Right cardiac atrium (tissue), 5 donors: ENCODE measurements at regions not wholly inside any gene's neighbourhood (a gene's known extent, or its start where the extent isn't known, plus 50 kb on each side); places are given as distances from the start of the nearest gene placed in this dataset.

Source experiments
- ATAC-seq, 2 donors: fragments of 200-7000 bp; cut with Tn5 transposase; one replicate each; pipeline versions ENCODE4 v1.8.0 to v1.9.1; 2020; ENCODE audit warnings: moderate library complexity in 2 of 2, mild to moderate bottlenecking in 1 of 2
- DNase-seq, 3 donors: peaks; one replicate each; pipeline ENCODE4 v3.0.0-alpha.2; 2020
- H3K27ac ChIP-seq: one replicate; pipeline ENCODE4 v1.5.1; 2013; ENCODE audit warnings: mild to moderate bottlenecking, low read length, control low read depth, moderate library complexity
- H3K27me3 ChIP-seq: one replicate; pipeline ENCODE4 v1.6.1; 2013; ENCODE audit not compliant: control insufficient read depth, insufficient read depth
- H3K4me1 ChIP-seq: one replicate; pipeline ENCODE4 v1.6.1; 2013; ENCODE audit warnings: low read length; ENCODE audit not compliant: control insufficient read depth, insufficient read depth
- H3K4me3 ChIP-seq: one replicate; pipeline ENCODE4 v1.5.1; 2013; ENCODE audit warnings: low read length, control low read depth
- H3K9me3 ChIP-seq: one replicate; pipeline ENCODE4 v1.6.1; 2013; ENCODE audit warnings: low read length; ENCODE audit not compliant: control insufficient read depth
- WGBS: extraction: QIAGEN DNeasy Blood & Tissue Kit; methylation state at CpG from one replicate; pipeline ENCODE4 v1.1.7; 2013; 5-methylcytosine and 5-hydroxymethylcytosine counted together
- intact Hi-C, 4 donors: fragments of 100-400 bp; cut with DNase I; formaldehyde crosslinking; loops; one replicate each; pipeline versions ENCODE4 v1.11.0 to v1.14.0; 2022 to 2023
- donor health status: healthy with polysubstance abuse.
- donor health status: DM: no; HTN: yes; CAD: no.
- donor health status: DM: no; HTN: no; CAD: no.
- donor health status: DM: no; HTN: yes; CAD: no; lungs with severe emphysema.
- donor health status: DM: yes; HTN: yes; CAD: no.

DNA sequence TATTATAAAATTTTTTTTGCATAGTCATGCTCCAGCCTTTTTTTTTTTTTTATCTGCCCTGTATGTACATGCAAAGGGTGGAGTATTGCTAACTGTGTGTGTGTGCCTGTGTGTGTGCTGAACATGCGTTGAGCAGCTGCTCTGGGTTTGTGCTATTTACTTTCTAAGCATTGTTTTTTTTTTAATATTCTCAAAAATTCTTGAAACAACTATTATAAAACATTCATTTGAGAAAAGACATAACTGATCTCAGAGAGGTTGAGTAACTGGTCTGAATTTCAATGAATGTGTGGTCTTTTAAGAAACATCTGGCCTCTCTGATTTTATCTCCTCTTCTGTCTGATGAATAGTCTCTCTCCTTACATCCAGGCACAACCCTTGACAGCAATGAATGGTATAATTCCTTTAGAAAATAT is 366.0 kb upstream of the SLC14A2 start:
- ATAC-seq = no peak
- Histone ChIP-seq H3K27me3 (no peaks in the 10 kb centered on the region), H3K9me3 (no peaks in the 10 kb centered on the region), H3K4me3 (no peak overlapping the region), H3K4me1 (peaks cover 8% of the 10 kb centered on the region), H3K27ac (peak overlapping the region; percentile 57)
- DNase-seq = peak in 1 of 3 donors; percentile 12
- 66% methylated on average over 1 of the region's 1 CpG for WGBS
- intact Hi-C loops = loop anchor here in 2 of 4 donors (10.0 kb wide), 2 partner anchors 74 to 76 kb away; no protein-coding TSS in a partner anchor

DNA sequence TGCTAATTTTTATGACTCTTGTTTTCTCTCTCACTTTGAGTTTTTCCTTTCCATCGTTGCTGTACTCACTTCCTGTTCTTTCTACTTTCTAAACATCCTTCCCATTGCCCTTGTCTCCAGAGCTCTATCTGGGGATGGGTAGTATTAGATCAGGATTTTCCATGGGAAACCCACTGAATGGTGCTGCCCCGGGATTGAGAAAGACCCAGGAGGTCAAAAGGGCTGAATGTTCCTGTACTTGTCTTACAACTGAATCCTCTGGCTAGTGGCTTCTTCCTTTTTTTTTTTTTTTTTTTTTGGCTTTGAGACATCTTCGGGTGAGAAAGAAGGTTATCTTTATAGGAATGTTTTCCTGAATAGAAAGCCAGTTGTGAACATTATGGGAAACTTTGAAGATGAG is 364.8 kb upstream of the SLC14A2 start:
- H3K9me3 ChIP-seq = no peaks in the 10 kb centered on the region
- H3K4me1 ChIP-seq = peaks cover 8% of the 10 kb centered on the region
- peak in 1 of 2 donors; percentile 35 for ATAC-seq
- no peaks in the 10 kb centered on the region for H3K27me3 ChIP-seq
- no peak overlapping the region for H3K4me3 ChIP-seq
- 40% methylated on average over 3 of the region's 3 CpGs for WGBS
- H3K27ac ChIP-seq = no peak overlapping the region
- intact Hi-C loops = loop anchor here in 1 of 4 donors (10.0 kb wide), 1 partner anchor 364 kb away; the partner anchor contains the start of gene SLC14A2
- DNase-seq = peak in 2 of 3 donors; percentile 21 to 28

DNA sequence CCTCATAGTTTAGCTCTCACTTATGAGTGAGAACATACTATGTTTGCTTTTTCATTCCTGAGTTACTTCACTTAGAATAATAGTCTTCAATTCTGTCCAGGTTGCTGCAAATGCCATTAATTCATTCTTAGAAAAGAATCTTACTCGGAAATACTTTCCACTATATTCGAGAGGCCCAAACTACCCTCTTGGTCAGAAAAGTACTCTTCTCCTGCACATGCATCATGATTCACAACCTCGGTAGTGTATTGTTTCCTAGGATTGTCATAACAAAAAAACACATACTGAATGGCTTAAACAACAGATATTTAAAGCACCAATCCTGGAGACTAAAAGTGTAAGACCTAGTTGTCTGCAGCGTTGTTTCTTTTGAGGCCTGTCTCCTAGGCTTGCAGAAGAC is 364.0 kb upstream of the SLC14A2 start:
- Histone ChIP-seq H3K4me1 (peaks cover 8% of the 10 kb centered on the region), H3K4me3 (no peak overlapping the region), H3K9me3 (no peaks in the 10 kb centered on the region), H3K27ac (no peak overlapping the region), H3K27me3 (no peaks in the 10 kb centered on the region)
- intact Hi-C loops = loop anchor here in 1 of 4 donors (10.0 kb wide), 1 partner anchor 364 kb away; the partner anchor contains the start of gene SLC14A2
- ATAC-seq (no peak), DNase-seq (no peak)
- WGBS = 91% methylated on average over 4 of the region's 4 CpGs

DNA sequence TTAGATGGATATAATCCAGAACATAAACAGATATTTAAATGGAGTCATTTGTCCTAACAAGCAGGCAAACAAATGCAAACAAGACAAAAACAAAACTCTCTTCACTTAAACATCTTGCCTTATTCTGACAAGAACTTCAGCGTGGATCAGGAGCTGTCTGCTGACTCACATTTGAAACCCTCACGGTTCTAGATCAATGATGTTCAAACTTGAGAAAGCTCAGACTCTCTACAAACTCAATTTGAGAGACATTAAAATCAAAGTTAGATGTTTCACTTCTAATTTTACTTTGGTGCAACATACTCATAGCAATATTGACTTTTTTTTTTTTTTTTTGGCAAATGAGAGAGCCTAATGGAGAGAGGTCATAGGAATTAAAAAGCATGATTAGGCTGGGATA is 362.8 kb upstream of the SLC14A2 start:
- Histone ChIP-seq H3K4me3 (no peak overlapping the region), H3K27me3 (no peaks in the 10 kb centered on the region), H3K9me3 (no peaks in the 10 kb centered on the region), H3K27ac (no peak overlapping the region), H3K4me1 (peaks cover 8% of the 10 kb centered on the region)
- DNase-seq (no peak), ATAC-seq (no peak)
- intact Hi-C loops = loop anchor here in 1 of 4 donors (10.0 kb wide), 1 partner anchor 362 kb away; the partner anchor contains the start of gene SLC14A2
- WGBS = 94% methylated on average over 2 of the region's 2 CpGs

DNA sequence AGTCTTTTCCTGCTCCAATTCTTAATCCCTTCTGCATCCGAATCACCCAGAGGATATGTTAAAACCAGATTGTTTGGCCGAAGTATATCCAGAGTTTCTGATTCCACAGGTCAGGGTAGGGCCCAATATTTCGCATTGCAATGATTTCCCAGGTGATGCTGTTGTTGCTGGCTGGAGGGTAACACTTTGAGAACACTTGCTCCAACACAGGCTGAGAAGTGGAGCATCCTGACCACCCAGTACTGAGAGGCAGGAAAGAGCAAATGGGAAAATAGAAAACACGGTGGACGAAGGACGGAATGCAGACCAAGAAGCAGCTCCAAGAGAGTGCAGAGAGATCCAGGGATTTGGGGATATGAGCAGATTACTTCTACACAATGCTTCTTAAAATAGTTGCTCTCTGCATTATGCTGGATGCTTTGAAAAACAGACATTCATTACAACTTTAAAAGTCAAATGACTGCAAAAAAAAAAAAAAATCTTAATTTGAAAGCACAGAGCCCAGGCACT is 362.2 kb upstream of the SLC14A2 start:
- H3K9me3 ChIP-seq = no peaks in the 10 kb centered on the region
- H3K27me3 ChIP-seq = no peaks in the 10 kb centered on the region
- DNase-seq = no peak
- H3K27ac ChIP-seq = no peak overlapping the region
- WGBS = 69% methylated on average over 6 of the region's 6 CpGs
- intact Hi-C loops = loop anchor here in 1 of 4 donors (10.0 kb wide), 1 partner anchor 362 kb away; the partner anchor contains the start of gene SLC14A2
- no peak for ATAC-seq
- peaks cover 8% of the 10 kb centered on the region for H3K4me1 ChIP-seq
- no peak overlapping the region for H3K4me3 ChIP-seq

DNA sequence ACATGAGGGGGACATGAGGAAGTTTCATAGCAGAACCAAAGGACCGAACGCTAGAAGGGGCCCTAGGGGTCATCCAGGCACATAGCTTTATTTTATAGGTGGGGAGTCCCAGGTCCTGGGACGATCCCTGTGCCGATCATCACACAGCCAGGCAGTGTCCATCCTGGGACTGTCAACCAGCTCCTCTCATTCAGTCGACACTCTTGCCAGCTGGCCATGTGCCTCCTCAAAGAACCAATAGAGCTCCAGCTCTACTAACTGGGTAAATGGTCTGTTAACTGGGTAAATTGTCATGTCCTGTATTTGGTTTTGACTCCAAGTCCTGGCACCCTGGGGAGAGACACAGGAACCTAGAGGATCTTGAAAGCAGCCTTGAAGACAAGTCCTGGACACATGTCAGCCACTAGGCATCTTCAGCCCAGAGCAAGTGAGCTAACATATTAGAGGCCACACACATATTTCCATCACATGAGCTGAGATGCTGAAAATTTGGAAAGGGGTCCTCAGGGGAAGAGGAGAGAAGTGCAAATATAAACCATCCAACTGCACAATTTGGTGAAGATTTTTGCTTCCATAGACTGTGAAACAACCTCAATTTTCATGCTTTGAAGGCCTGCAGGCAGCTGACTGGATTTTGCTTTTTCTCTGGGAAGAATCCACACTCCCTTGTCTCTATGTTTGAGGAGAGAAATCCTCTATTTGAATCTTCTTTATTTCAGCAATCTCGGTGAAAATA is 361.1 kb upstream of the SLC14A2 start:
- H3K4me1 ChIP-seq = peaks cover 3% of the 10 kb centered on the region
- peak; percentile 50 to 71 (median 68) for DNase-seq

DNA sequence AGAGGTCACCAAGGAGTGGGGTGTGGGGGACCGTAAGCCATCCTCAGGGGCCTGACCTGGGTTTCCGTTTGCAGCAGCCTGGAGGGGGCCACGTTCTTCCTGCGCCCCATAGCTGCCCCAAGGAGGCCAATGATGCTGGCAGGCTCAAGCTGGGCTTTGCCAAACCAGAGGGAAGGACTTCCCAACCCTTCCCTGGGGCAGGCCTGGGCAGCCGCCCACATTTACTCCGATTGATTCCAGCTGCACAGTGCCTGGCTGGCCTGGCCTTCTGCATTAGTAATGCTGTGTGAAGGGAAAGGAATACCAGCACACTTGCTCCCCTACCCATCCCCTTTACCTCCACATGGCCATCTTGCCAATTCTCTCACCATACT is 360.6 kb upstream of the SLC14A2 start:
- 59% methylated on average over 6 of the region's 6 CpGs for WGBS
- Histone ChIP-seq H3K27me3 (no peaks in the 10 kb centered on the region), H3K9me3 (no peaks in the 10 kb centered on the region), H3K4me1 (peaks cover under 1% of the 10 kb centered on the region), H3K4me3 (no peak overlapping the region), H3K27ac (peak overlapping the region; percentile 63)
- DNase-seq (peak; percentile 86 to 93 (median 93)), ATAC-seq (peak; percentile 89 to 95)
- intact Hi-C loops = loop anchor here in 1 of 4 donors (10.0 kb wide), 1 partner anchor 360 kb away; the partner anchor contains the start of gene SLC14A2

More for the DNA sequence above, 361.1 kb upstream of the SLC14A2 start:
- peak in 1 of 2 donors; percentile 10 for ATAC-seq
- WGBS = 66% methylated on average over 6 of the region's 6 CpGs
- H3K9me3 ChIP-seq = no peaks in the 10 kb centered on the region
- peak overlapping the region; percentile 61 for H3K27ac ChIP-seq
- H3K27me3 ChIP-seq = no peaks in the 10 kb centered on the region
- intact Hi-C loops = loop anchor here in 1 of 4 donors (10.0 kb wide), 1 partner anchor 361 kb away; the partner anchor contains the start of gene SLC14A2
- H3K4me3 ChIP-seq = no peak overlapping the region

DNA sequence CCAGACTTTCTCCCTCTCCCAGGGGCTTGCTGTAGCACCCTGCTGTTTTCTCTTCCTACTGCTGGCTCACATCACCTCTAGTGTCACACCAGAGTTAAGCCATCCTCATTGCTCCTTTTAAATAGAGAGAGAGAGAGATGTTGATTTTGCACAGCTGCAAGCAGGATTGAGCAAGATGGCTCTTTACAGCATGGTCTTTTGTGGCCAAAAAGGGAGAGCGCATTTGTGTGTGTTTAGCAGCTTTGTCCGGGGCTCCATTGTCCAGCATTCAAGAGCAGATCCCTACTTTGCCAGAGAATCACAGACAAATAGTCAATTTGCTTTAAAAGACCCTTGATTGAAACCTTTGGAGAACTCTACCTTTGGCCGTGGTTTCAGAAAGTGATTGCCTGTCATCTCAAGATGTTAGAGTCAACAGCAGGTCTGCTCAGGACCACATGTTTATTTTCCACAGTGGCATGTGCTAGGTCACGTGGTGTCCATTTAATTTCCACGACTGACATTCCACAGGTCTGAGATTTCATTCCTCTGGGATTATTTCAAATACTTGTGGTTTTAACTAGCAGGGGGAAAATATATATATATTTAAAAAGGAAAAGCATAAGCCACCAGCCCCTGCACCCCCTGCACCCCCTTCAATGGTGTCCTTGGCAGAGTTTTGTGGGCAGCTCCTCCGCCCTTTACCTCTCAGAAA is 359.9 kb upstream of the SLC14A2 start:
- intact Hi-C loops = loop anchor here in 1 of 4 donors (10.0 kb wide), 1 partner anchor 359 kb away; the partner anchor contains the start of gene SLC14A2
- Histone ChIP-seq H3K4me1 (no peaks in the 10 kb centered on the region), H3K27ac (peak overlapping the region; percentile 63), H3K27me3 (no peaks in the 10 kb centered on the region), H3K9me3 (no peaks in the 10 kb centered on the region), H3K4me3 (no peak overlapping the region)
- DNase-seq (no peak), ATAC-seq (peak; percentile 75 to 77)
- 64% methylated on average over 6 of the region's 6 CpGs for WGBS

DNA sequence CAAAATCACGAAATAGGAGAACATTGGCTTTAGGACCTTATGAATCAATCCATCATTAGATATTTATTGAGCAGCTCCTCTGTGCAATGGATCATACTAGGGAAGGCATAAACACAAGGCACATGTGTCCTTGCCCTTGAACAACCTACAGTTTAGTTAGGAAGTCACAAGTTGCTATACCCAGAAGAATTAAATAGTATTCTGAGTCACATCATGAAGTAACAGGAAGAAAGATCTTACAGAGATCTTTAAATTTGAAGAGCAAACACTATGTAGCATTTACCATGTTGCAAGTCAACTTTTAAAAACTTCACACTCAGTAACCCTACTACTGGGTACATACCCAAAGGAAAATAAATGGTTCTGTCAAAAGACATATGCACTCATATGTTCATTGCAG is 355.2 kb upstream of the SLC14A2 start:
- H3K4me3 ChIP-seq = no peak overlapping the region
- DNase-seq (no peak), ATAC-seq (no peak)
- no peaks in the 10 kb centered on the region for H3K4me1 ChIP-seq
- no peaks in the 10 kb centered on the region for H3K27me3 ChIP-seq
- intact Hi-C loops = no loop called here
- 81% methylated on average over 1 of the region's 1 CpG for WGBS
- H3K27ac ChIP-seq = no peak overlapping the region
- H3K9me3 ChIP-seq = no peaks in the 10 kb centered on the region

DNA sequence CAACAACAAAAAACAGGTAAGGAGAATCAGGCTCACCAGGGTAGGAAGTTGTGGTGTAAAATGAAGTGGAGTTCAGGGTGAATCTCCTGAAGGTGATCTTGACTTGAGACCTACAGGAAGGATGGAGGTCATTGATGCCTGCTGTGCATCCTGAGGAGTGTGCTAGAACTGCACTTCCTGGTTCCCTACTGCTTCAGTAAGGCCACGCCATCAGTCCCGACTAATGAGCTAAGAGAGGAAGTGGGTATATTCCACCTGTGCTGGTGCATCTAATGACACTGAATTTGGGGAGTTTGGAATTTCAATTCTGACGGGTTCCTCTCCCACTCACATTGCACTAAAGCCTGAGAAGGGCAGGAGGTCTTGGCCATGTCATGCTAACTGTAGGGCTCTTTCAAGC is 349.3 kb upstream of the SLC14A2 start:
- H3K27me3 ChIP-seq = no peaks in the 10 kb centered on the region
- WGBS = 76% methylated on average over 3 of the region's 3 CpGs
- intact Hi-C loops = no loop called here
- no peaks in the 10 kb centered on the region for H3K9me3 ChIP-seq
- ATAC-seq (no peak), DNase-seq (no peak)
- no peaks in the 10 kb centered on the region for H3K4me1 ChIP-seq
- H3K4me3 ChIP-seq = no peak overlapping the region
- no peak overlapping the region for H3K27ac ChIP-seq

DNA sequence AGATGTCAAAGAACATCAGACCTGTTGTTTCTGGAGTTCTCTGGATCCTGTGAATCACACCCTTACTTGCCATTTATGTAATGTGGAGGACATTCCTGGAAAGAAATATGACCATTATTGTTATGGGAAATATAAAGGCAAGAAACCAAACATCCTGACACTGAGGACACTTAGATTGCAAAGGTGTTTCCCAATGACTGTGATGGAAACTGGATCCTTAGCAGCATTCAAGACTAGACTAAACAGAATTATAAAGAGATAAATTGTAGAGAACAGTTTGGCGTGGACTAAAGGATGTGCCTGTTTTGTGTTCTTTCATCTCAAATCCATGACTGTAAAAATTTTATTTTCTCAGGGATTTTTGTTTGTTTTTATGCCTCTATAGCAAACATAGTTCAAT is 347.7 kb upstream of the SLC14A2 start:
- H3K27me3 ChIP-seq = no peaks in the 10 kb centered on the region
- ATAC-seq = no peak
- no peak overlapping the region for H3K27ac ChIP-seq
- 90% methylated on average over 1 of the region's 1 CpG for WGBS
- no peaks in the 10 kb centered on the region for H3K4me1 ChIP-seq
- intact Hi-C loops = no loop called here
- no peaks in the 10 kb centered on the region for H3K9me3 ChIP-seq
- no peak for DNase-seq
- H3K4me3 ChIP-seq = no peak overlapping the region
